ENCODE measurements at regions not wholly inside any gene's neighbourhood (a gene's known extent, or its start where the extent isn't known, plus 50 kb on each side); places are given as distances from the start of the nearest gene placed in this dataset.
"Not testable (repeated sequence)": the region's sequence is repeated elsewhere in the genome, so short reads cannot be mapped to it uniquely, and the experiment has no call there.

DNA sequence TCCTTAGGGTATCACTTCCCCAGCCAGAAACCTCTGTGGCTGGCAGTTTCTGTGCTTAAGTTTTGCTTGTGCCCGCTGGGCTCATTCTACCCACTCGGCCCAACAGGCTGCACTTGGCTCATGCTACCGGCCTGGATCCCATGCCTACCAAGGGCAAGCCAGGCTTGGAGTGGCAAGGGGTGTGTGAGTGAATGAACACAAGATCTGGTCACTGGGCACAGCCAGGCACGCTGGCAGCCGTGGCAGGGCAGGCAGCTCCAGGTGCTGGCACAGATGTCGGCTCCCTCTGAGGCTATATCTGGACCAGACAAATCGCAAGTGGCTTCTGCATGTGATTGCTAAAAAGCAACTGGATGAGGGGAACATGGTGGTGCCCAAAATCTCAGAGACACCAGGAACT, 740.5 kb upstream of the B3GALT2 start:
- DNase-seq, result no peak

DNA sequence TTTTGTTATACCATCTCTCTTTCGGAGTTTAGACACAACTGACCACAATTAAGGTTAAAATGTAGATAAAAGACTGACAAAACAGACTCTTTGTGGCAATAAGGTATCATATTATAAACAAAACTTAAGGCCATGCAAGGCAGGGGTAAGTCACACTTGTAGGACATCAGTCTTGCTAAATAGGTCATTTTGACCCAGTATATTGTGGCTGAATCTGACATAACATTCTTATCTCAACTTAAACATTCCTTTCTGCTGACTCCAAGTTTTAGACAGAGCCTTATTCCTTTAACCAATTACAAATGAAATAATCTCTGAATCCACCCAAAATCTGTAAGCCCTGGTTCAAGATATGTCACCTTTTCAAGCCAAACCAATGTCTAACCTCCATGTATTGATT, 733.4 kb upstream of the B3GALT2 start:
- no peak for DNase-seq

DNA sequence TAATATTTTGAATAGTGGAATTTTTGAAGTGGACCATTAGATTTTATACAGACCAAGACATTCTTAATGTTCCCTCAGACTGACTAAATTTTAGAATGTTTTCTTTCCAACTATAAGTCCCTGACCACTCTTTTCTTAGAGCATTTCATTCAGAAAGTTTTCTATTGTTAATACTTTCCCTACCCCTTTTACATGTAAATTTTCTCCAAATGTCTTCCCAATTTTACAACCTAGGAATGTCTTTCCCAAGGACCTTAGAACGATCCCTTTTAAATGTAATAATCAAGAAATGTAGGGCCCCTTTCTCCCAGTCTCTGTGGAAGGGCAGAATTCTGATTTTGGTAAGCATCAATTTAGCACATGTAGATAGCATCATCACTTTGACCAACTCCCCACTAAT, 730.0 kb upstream of the B3GALT2 start:
- DNase-seq, result no peak

DNA sequence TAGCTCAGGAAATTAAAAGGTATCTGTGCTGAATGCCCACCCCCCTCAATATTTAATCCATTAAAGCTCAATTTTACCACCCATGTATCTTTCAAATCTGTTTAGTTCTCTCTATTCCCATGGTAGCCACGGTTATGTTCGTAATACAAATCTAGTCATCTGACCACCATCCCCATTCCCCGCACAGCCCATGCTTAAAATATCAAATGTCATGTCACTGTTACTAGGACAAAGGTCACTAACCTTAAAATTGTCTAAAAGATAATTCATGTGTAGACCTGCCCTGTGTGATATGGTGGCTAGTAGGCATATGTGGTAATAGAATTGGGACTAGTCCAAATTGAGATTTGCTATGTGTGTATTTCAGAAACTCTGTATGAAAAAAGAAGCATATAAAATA, 728.5 kb upstream of the B3GALT2 start:
- no peak for DNase-seq

DNA sequence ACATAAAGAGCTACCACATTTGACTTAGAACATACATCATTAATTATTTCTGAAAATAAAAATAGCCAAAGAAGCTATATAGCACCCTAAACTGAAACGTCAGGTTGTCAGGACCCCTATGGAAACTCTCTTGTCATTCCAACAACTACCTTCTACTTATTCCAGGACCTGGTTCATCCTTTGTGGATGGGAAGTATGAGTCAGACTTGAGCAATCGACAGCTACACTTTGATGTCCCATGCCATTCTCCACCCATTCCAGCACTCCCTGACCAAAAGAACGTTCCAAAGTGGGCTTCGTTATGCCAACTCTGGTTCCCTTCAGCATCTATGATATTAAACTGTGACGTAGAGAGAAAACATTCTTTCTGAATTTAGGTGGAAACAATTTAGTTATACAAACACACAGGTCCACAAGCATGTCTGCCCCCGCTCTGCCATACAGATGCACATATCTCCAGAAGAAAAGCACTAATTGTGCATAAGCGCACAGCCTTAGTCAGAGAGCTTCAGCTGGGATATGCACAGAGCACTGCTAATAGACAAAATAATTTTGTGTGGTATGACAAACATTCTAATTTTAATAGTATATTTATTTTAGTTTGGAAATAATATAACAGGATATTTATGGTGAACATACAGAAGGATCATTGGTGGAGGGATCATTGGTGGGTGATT, 723.1 kb upstream of the B3GALT2 start:
- no peak for DNase-seq

DNA sequence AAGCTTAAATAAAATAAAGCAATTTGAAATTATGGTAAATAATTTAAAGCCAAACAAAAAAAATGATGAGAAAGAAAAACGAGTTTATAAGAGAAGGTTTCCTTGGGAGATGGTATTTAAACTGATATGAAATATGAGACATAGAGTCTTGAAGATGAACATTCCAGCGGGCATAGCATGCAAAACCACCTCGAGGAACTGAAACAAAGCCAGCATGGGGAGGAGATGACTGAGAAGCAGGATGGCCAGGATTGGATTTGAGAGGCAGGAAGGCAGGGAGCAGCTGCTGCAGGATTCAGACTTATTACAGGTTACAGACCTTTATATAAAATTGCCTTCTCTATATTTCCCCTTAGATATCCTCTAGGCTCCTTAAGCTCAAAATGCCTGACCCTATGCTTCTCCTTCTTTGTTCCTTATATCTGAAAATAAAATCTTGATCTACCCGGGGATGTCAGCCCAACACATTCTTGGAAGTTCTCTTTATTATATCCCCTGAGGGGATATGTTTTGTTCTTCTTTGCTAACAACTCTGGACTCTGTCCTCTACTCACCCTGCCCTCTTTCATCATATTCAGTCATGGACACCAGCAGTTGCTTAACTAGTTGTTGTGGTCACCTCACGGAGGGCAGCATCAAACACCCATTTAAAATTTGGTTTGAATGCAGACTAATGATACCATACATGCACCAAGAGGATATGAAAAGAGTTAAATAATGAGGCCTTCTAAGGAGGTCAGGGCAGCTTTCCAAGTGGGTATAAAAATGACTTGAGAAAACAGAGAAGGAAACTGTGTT, 719.1 kb upstream of the B3GALT2 start:
- DNase-seq, result peak; percentile 7

DNA sequence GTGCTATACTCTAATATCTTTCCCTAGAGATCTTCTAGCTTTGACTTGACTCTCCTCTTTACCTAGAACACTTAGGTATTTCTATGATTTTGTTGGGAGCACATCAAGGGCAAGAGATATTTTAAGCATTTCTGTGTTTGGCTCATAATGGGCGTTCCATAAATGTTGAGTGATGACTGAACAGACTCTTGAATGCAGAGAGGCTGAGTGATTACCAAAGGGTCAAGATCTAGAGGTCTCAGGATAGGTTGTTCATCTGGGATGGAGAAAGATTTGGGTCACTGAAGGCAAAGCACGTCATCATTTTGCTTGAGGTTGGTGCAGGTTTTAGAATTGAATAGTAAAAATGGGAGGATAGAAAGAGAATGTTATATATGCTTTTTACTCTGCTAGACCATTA, 705.4 kb upstream of the B3GALT2 start:
- no peak for DNase-seq

DNA sequence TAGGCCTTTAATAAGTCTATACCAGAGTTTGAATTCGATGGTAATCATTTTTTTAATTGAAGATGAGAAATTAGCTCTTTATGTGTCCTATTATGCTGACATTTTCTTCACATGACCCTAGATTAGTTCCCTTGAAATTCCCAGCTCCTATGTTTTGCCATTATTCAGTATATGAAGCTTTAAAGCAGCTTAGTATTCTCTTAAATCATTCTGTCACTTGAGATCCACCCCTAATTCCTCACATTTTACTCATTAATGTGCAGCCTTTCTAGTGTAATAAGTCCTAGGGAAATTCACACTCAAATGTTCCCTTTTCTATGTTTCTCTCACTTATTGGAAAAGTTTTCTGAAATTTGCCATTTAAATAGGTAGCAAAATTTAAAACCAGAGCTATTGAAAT, 704.5 kb upstream of the B3GALT2 start:
- DNase-seq, result no peak

DNA sequence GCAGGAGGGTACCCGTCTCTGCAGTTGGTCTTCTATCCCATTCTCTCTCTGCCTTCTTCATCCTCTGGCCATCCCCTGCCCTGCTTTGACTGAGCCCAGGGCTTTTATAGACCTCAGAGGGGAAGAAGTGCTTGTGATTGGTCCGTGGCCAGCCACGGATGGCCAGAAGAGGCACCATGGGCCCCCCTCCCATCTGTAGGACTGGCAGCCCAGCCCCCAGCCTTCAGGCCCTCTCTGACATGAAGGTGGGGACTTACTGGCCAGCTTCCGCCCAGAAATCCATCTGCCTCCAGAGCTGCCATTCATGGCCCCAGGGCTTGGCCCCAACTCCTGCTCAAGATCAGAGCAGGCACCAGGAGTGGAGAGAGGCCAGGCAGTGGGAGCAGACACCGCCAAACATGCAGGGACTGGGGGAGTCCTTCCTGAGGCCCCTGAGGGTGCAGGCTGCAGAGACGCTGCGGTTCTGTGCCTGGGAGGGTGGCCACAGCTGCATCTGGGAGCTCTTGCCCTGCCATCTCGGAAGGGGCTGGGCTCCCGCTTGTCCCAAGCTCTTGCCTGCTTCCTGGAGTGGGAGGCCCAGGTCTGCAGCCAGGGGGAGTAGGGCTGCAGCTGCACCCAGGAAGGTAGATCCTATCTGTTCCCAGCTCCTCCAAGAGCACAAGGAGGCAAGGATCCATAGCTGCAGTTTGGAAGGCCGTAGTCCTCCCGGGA, 698.6 kb upstream of the B3GALT2 start:
- DNase-seq, result no peak

DNA sequence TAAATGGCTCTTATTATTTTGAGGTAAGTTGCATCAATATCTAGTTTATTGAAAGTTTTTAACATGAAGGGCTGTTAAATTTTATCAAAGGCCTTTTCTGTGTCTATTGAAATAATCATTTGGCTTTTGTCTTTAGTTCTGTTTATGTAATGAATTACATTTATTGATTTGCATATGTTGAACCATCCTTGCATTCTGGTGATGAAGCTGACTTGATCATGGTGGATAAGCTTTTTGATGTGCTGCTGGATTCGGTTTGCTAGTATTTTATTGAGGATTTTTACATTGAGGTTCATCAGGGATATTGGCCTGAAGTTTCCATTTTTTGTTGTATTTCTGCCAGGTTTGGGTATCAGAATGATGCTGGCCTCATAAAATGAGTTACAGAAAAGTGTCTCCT, 691.5 kb upstream of the B3GALT2 start:
- DNase-seq, result not testable (repeated sequence)

DNA sequence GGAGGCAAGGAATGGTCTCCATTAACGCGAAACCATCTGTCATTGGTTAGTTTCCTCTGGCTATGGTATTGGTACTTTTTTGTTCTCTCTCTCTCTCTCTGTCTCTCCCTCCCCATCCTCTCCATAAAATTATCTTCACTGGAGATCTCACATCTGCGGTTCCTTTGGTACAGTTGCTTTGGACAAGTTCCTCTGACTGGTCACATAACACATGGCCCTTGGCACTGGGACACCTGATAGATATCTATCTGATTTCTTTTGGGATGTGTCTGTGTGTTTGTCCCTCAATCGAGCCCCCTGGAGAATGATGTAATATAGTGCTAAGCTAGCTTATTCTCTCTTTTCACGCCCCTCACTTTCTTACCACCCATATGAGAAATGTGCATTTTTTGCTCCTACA, 682.0 kb upstream of the B3GALT2 start:
- no peak for DNase-seq

DNA sequence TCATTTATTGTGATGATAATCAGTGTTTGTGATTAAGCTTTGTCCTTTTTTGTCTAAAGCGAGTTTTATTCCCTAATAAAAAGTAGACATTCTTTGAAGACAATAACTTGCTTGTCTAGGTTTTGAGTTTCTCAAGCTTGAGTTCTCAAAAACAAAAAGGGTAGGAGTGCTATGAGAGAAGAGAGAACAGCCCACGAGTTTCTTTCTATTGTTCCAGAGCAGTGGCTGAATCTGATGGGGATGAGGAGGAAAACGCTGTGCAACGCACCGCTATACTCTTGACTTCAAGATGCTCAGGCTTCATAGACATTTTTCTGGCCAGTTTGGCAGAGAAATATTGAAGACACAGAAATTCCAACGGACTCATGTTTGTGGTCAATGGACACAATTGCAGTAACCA, 669.8 kb upstream of the B3GALT2 start:
- DNase-seq, result no peak

DNA sequence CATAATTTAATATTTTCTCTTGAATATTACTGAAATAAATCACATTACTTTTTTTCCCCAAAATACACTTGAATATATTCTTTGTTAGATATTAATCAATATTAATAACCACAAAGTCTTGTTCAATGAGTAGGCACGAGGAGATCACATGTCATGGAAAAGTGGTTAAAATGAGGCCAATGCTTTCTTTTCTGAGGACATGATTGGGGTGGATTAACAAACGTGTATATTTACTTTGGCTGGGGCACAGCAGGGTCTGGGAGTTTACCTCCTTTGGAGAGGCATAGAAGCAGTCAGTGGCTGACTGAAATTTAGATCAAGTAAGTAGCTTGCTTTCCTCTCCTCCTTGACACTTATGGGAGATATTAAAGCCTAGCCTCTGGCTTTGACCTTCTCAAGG, 664.3 kb upstream of the B3GALT2 start:
- no peak for DNase-seq

DNA sequence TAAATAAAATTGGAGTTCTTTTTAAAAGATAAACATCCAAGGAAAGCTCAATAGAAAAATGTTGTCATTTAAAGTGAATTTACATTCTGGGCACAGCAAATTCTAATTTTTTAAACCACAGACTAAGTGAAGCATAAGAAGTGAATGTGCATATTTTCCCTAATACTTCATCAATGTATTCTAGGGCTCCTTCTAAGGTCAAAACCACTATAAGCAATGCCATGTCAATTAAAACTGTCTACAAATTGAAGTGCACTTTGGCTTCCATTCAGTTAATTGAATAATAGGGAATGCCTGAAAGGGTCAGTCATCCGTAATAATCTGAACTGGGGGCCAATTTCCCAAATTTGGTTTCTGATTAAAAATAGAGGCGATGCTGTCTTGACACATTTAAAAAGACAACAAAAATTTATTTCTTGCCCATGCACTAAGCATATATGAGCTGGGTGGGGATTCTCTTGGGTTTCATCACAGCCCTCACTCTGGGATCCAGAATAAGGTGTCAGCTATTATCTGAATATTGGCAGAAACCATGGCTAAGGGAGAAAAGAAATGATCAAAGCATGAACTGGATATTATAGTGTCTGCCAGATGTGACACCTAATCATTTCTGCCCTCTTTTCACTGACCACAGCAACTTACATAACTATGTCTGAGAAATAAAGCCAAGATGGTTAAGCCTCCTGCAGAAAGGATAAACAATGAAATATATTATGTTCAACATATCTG, 660.6 kb upstream of the B3GALT2 start:
- DNase-seq, result no peak

DNA sequence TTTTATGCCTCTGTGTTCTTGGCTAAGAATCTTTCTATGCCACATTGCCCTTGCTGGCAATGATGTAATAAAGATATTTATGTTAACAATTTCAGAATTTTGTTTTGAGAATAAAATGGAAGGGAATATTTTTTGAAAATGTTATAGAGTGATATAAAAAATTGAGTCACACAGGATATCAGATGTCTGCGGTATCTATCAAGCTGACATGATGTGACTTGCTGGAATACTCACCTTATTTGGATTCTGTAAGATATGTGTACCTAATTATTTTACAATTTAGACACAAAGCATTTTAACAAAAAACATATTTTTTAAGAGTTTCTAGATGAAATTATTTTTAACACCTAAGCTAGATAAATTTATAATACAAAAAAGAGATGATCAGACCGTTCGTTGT, 660.0 kb upstream of the B3GALT2 start:
- DNase-seq, result no peak

DNA sequence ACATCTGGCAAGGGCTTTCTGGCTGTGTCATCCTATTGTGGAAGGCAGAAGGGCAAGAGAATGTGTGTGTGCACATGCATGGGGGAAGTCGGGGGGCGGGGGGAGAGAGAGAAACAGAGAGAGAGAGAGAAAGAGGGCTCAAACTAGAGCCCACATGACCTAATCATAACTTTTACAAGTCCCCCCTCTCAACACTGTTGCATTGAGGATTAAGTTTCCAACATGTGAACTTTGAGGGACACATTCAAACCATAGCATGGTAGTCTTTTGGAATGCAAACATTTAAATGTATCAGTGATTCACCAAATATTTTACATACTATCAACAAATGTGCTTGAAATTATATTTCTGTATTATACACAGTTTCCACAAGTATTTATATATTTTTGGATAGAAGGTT, 655.4 kb upstream of the B3GALT2 start:
- DNase-seq, result no peak

DNA sequence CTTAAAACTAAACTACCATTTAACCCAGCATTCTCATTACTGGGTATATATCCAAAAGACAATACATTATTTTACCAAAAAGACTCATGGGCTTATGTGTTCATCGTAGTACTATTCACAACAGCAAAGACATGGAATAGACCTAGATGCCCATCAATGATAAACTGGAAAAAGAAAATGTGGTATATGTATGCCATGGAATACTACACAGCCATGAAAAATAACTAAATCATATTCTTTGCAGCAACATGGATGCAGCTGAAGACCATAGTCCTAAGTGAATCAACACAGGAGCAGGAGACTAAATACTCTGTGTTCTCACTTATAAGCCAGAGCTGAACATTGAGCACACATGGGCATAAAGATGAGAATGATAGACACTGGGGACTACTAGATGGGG, 645.1 kb upstream of the B3GALT2 start:
- no peak for DNase-seq

DNA sequence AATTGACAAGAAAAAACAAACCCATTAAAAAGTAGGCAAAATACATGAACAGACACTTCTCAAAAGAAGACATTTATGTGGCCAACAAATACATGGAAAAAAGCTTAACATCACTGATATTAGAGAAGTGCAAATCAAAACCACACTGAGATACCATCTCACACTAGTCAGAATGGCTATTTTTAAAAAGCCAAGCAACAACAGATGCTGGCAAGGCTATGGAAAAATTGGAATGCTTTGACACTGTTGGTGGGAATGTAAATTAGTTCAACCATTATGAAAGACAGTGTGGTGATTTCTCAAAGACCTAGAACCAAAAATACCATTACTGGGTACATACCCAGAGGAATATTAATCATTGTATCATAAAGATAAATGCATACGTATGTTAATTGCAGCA, 641.1 kb upstream of the B3GALT2 start:
- no peak for DNase-seq

DNA sequence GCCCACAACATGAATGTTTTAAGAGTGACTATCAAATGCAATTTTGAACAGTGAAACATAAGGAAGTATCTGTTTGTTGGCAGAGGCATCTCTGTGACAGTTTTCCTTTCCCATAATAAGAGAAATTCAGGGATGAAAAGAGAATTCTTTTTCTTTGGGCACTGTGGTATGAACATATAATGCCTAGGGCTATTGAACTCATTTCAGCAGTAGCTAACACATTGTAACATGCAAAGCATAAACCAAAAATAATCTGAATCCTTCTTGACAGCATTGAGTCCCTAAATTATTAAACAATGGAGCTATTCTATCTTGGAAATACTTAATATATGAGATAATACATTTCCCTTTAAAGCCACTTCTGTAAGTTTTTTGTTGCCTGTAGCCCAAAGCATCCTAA, 633.0 kb upstream of the B3GALT2 start:
- no peak for DNase-seq

DNA sequence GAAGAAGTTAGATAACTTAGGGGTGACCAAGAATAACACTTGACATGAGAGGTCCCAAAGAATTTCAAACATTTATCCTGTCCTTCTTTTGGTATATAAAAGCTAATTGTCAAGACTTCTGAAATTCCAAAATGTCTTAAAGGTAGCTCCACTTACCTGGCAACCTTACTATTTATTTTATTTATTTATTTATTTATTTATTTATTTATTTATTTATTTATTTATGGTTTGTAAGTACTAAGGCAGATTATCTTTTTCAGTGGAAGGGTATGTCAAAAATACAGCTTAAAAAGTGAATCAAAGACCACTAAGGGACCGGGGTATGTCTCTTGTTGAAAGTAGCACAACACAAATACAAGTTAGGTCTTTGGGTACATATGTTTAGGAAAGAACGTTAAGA, 620.8 kb upstream of the B3GALT2 start:
- no peak for DNase-seq

DNA sequence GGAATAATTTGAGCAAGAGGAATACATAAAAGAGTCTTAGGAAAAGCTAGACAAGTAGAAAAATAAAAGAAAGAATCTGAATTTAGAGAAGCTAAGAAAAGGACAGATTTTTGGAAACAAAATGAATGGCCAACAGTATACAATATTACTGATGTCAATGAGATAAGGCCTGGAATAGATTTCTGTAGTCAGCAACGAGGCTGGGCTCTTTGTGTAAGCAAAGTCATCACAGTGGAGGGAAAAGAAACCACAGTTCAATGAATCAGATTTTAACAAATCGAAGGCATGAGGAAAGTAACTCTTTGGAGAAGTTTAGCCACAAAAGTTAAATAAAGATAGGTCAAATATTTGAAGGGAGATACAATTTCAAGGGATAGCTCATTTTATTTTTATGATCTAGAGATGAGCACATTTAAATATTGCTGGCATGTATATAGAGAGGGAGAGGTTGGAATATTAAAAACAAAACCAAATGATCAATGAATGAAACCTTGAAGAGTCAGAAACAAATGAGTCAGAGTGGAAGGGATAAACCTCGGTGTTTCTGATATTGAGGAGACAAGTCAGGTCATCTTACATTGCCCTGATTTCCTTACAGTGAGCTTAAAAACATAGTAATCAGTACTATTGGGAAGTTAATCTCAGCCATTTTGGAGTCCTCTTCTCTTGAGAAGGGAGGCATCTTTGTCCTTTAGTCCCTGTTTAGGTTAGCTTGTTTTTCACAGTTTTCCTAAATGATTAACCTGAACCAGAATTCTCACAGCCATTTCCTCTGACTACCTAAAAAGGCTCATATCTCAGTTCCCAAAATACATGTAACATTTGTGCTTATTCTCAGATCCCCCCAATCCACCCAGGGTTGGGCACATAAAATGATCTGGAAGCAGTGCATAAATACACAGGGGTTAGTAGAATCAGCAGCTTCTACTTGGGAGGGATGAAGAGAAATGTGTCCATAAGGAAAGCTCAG, 620.0 kb upstream of the B3GALT2 start:
- DNase-seq, result no peak
